ENCODE measurements at regions not wholly inside any gene's neighbourhood (a gene's known extent, or its start where the extent isn't known, plus 50 kb on each side); places are given as distances from the start of the nearest gene placed in this dataset.

- no peak for TF ChIP-seq CTCF (IDR thresholded peaks at IDR 0.05)
These were observed 513.4 kb downstream of the TNS1 start for GRCh38 chr2:217489145-217489960.

- TF ChIP-seq CTCF (IDR thresholded peaks at IDR 0.05), result no peak
These were observed 518.7 kb downstream of the TNS1 start for GRCh38 chr2:217484046-217484445.

GRCh38 chr2:217482056-217482710 lies 520.6 kb downstream of the TNS1 start:
- no peak for TF ChIP-seq CTCF (IDR thresholded peaks at IDR 0.05)

GRCh38 chr2:217481577-217481976 lies 521.2 kb downstream of the TNS1 start:
- TF ChIP-seq CTCF (IDR thresholded peaks at IDR 0.05), result no peak

GRCh38 chr2:217479566-217479965 lies 523.2 kb downstream of the TNS1 start:
- no peak for TF ChIP-seq CTCF (IDR thresholded peaks at IDR 0.05)

- TF ChIP-seq CTCF (IDR thresholded peaks at IDR 0.05), result no peak
These were observed 523.9 kb downstream of the TNS1 start for GRCh38 chr2:217478831-217479455.

GRCh38 chr2:217477583-217477982 lies 525.2 kb downstream of the TNS1 start:
- TF ChIP-seq CTCF (IDR thresholded peaks at IDR 0.05), result no peak
